ENCODE measurements at regions not wholly inside any gene's neighbourhood (a gene's known extent, or its start where the extent isn't known, plus 50 kb on each side); places are given as distances from the start of the nearest gene placed in this dataset.

DNA sequence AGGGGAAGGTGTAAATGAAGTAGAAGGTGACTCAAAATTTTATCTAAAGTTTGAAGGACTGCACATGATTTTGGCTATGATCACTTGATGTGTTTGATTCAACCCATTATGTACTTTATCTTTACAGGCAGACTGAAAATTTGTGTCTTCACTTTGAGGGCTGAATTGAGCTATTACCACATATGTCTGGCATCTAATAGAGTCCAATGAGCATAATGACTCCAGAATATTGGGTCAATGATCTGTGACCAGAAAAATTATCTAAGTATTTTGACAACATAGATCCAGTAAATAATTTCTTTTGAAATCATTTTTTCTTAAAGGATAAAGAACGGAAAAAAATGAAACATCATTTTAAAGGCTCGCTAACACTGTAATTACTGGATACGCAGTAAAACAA lies 2810.0 kb downstream of the PCDH9 start:
- TF ChIP-seq CTCF (conservative IDR thresholded peaks at IDR 0.05) = no peak
- no peak overlapping the region for H3K27ac ChIP-seq

DNA sequence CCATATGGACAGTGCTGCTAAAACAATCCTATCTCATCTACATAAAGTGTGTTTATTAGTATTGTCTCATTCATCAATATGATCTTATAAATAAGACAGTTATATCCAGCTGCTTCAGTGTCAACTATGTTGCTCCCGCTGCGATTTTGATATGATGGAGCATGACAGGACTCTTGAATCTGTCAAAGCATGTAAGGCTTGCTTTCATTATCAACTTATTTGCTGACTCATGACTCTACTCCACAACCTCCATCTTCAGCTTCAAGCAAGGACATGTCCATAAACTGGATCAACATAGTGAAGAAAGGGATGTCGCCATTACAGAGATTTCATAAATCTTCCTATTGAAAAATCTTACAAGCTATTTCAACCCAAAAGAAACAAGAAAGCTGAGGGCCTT lies 2812.6 kb downstream of the PCDH9 start:
- peak overlapping the region; percentile 38 for H3K27ac ChIP-seq
- no peak for TF ChIP-seq CTCF (conservative IDR thresholded peaks at IDR 0.05)

DNA sequence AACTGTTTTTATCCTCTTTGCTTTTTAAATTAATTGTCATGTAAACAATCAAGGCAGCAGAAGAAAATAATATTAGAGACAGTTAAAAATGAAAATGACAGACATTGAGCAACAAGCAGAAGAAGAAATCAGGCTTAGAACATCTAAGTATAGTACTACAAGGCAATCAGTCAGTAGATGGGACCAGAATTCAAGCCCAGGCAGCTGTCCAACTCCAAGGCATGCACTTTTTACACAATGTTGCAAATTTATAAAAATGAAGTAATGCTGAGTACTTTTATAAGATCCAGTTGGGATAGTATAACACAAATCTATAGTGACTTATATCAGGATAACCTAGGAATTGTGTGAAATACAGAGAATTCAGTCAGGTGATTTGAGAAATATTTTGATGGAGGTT lies 2815.8 kb downstream of the PCDH9 start:
- TF ChIP-seq CTCF (conservative IDR thresholded peaks at IDR 0.05) = no peak
- H3K27ac ChIP-seq = no peak overlapping the region

GRCh38 chr13:64413529-64413928 lies 2816.6 kb downstream of the PCDH9 start:
- H3K27ac ChIP-seq = no peak overlapping the region
- no peak for TF ChIP-seq CTCF (conservative IDR thresholded peaks at IDR 0.05)

- no peak overlapping the region for H3K27ac ChIP-seq
- TF ChIP-seq CTCF (conservative IDR thresholded peaks at IDR 0.05) = no peak
Observed at GRCh38 chr13:64410276-64411053, 2819.7 kb downstream of the PCDH9 start.

DNA sequence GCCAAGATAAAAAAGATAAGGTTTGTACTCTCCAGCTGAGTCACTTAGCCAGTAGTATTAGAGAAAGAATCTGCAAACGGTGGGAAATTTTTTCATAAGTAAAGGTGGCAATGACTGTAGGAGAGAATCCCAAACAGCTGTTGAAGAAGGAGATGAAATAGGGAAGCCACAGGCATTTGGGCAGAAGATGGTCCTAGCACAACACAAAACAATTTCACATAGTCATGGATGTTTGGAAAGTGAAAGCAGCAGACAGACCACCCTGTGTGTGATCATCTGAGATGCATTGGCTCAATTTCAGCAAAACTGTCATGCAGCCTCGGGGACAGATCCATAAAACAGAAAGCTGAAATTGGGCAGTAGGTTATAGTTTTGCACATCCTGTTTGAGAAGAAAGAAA lies 2832.4 kb downstream of the PCDH9 start:
- no peak for TF ChIP-seq CTCF (conservative IDR thresholded peaks at IDR 0.05)
- H3K27ac ChIP-seq = no peak overlapping the region

DNA sequence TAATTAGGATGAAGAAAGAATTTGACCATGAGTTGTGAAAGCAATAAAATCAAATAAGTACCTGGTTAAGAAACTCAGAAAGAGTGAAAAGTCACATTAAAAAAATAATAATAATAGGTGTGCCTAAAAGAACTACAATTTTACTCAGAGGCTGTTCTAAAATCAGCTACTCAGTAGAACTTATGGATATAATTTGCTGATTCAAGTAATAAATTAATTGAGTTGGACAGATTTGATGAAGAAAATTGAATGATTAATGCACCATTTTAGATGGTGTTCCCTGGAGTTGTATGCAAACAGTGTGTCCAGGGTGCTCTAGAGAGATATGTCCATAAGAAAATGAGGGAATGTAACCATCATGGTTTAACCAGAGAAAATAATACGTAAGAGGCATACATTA lies 2852.5 kb downstream of the PCDH9 start:
- TF ChIP-seq CTCF (conservative IDR thresholded peaks at IDR 0.05) = no peak
- H3K27ac ChIP-seq = no peak overlapping the region
